DND-41 (cell line): ENCODE measurements at regions not wholly inside any gene's neighbourhood (a gene's known extent, or its start where the extent isn't known, plus 50 kb on each side); places are given as distances from the start of the nearest gene placed in this dataset.

ENCODE experiments used
- EZH2 ChIP-seq: IDR thresholded peaks from 3 replicates; pipeline ENCODE4 v1.6.1; 2012; ENCODE audit warnings: borderline replicate concordance, low read depth, mild to moderate bottlenecking, moderate library complexity, low read length, inconsistent platforms; ENCODE audit not compliant: severe bottlenecking
- TF ChIP-seq, protein P1 (sequence below): IDR thresholded peaks from 2 replicates; pipeline ENCODE4 v1.5.1; 2012; ENCODE audit warnings: borderline replicate concordance, low read length, moderate library complexity, mild to moderate bottlenecking; ENCODE audit not compliant: poor library complexity, severe bottlenecking; ENCODE audit errors: extremely low read depth

DNA sequence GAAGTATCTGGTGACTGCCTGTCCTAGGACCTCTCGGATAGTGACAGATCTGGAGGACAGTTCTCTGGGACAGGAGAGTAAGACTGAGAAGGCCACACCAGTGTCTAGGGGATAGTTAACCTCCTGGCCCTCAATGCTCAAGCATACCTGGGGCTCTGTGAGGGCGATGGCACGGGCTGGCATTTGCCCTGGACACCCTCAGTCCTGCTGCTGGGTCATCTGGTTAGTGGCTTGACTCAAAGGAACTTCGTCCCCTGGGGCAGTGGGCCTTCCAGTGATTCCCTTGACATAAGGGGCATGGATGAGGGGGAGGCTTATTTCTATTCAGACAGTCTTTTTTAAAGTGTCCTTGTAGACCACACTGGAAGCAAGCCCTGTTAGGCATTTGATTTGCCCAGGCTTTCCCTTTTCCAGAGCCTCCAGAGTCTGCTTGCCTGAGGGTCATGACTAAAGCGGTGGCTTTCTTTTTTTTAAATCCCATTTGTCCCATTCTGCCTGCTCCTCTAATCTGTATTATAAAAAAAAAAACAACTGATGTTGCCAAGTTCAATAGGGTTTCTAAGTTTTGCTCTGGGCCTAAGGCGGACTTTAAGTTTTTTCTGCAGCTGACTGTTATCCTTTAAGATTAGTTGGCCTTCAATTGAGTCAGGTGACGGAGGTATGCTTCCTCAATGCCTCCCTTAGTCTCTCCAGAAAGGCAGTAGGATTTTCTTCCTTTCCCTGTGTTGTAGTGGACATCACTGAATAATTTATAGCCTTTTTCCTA is 2083.5 kb upstream of the C9orf72 start:
- TF ChIP-seq, protein P1, sequence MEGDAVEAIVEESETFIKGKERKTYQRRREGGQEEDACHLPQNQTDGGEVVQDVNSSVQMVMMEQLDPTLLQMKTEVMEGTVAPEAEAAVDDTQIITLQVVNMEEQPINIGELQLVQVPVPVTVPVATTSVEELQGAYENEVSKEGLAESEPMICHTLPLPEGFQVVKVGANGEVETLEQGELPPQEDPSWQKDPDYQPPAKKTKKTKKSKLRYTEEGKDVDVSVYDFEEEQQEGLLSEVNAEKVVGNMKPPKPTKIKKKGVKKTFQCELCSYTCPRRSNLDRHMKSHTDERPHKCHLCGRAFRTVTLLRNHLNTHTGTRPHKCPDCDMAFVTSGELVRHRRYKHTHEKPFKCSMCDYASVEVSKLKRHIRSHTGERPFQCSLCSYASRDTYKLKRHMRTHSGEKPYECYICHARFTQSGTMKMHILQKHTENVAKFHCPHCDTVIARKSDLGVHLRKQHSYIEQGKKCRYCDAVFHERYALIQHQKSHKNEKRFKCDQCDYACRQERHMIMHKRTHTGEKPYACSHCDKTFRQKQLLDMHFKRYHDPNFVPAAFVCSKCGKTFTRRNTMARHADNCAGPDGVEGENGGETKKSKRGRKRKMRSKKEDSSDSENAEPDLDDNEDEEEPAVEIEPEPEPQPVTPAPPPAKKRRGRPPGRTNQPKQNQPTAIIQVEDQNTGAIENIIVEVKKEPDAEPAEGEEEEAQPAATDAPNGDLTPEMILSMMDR = no peak
- no peak for TF ChIP-seq EZH2
